Activated T-helper 1 cell treated with anti-CD3 and anti-CD28 coated beads, Interleukin-12 subunit alpha, Interleukin-12 subunit beta, Interleukin-2, Interleukin-4 antibody, amounts not matched to agents 30 ng/mL and 10 ng/mL and 1 ng/mL, durations not matched to agents 14 hours and 24 hours and 36 hours (primary cell): ENCODE measurements at regions not wholly inside any gene's neighbourhood (a gene's known extent, or its start where the extent isn't known, plus 50 kb on each side); places are given as distances from the start of the nearest gene placed in this dataset.

Experiments
- DNase-seq: peaks from one replicate; pipeline ENCODE4 v3.0.0; 2021; ENCODE audit warnings: low spot score
- H3K27ac Mint-ChIP-seq: one replicate; pipeline ENCODE4 v1.8.0; 2021; ENCODE audit warnings: mild to moderate bottlenecking, mixed read lengths
- H3K27me3 Mint-ChIP-seq: one replicate; pipeline ENCODE4 v1.8.0; 2022; ENCODE audit warnings: mild to moderate bottlenecking, moderate library complexity, mixed read lengths; ENCODE audit not compliant: insufficient read depth
- H3K36me3 Mint-ChIP-seq: one replicate; pipeline ENCODE4 v1.8.0; 2021; ENCODE audit warnings: low read depth, mixed read lengths
- H3K4me1 Mint-ChIP-seq: one replicate; pipeline ENCODE4 v1.8.0; 2021; ENCODE audit warnings: low read depth, mixed read lengths
- H3K4me3 Mint-ChIP-seq: one replicate; pipeline ENCODE4 v1.8.0; 2021; ENCODE audit warnings: mild to moderate bottlenecking, moderate library complexity, mixed read lengths
- H3K9me3 Mint-ChIP-seq: one replicate; pipeline ENCODE4 v1.8.0; 2021; ENCODE audit warnings: mixed read lengths
- intact Hi-C: fragments of 100-400 bp; cut with micrococcal nuclease; formaldehyde crosslinking; loops from one replicate; pipeline ENCODE4 v1.15.1; 2024

GRCh38 chr13:70856711-70857110 lies 748.5 kb upstream of the KLHL1 start:
- no peaks in the 10 kb centered on the region for H3K27me3 Mint-ChIP-seq
- H3K4me1 Mint-ChIP-seq = no peaks in the 10 kb centered on the region
- no peak for DNase-seq
- no peak overlapping the region for H3K27ac Mint-ChIP-seq
- no peaks in the 10 kb centered on the region for H3K9me3 Mint-ChIP-seq
- no peaks in the 10 kb centered on the region for H3K36me3 Mint-ChIP-seq
- H3K4me3 Mint-ChIP-seq = no peak overlapping the region
- intact Hi-C loops = no loop called here

DNA sequence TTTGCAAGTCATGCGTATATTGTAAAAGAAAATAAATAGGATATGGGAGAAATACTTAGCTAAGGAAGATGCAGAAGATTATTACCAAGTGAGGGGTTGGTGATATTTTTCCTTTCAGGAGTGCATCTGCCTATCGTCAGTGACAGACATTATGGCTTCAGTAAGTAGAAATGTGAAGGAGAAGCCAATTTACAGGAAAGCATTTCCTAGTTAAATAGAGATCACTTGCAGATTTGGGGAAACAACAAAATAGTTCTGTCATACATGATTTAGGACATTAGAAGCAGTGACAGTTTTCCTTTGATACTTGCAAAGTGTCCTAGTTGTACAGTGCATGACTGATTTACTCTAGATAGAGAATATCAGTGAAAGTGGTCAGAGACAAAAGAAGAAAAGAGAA lies 747.8 kb upstream of the KLHL1 start:
- Mint-ChIP-seq H3K9me3 (no peaks in the 10 kb centered on the region), H3K4me1 (no peaks in the 10 kb centered on the region), H3K4me3 (no peak overlapping the region), H3K27me3 (no peaks in the 10 kb centered on the region), H3K36me3 (no peaks in the 10 kb centered on the region), H3K27ac (no peak overlapping the region)
- intact Hi-C loops = no loop called here
- DNase-seq = no peak

DNA sequence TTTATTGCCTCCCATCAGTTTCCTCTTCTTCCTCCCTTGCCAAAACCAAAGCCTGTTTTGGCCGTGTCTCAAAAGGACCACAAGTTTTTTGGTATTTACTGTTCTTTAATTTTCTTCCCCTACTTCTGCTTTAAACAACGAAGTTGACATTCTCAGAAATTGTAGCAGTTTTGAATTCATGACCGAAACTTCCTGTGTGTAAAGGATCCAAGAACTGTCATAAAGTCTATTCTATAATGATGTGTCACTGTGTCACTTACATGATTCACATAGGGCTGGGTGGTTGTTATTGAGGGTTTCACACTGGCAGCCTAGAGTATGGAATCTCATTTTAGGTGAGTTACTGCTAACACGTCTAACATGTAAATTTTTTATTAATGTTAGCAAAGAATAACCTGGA lies 741.0 kb upstream of the KLHL1 start:
- DNase-seq = no peak
- Mint-ChIP-seq H3K4me3 (no peak overlapping the region), H3K9me3 (no peaks in the 10 kb centered on the region), H3K27ac (no peak overlapping the region), H3K36me3 (no peaks in the 10 kb centered on the region), H3K4me1 (no peaks in the 10 kb centered on the region), H3K27me3 (no peaks in the 10 kb centered on the region)
- intact Hi-C loops = no loop called here

- Mint-ChIP-seq H3K4me3 (no peak overlapping the region), H3K36me3 (no peaks in the 10 kb centered on the region), H3K4me1 (no peaks in the 10 kb centered on the region), H3K27me3 (no peaks in the 10 kb centered on the region), H3K27ac (no peak overlapping the region), H3K9me3 (no peaks in the 10 kb centered on the region)
- intact Hi-C loops = no loop called here
- DNase-seq = no peak
Measured at GRCh38 chr13:70844391-70845108, 736.3 kb upstream of the KLHL1 start.

DNA sequence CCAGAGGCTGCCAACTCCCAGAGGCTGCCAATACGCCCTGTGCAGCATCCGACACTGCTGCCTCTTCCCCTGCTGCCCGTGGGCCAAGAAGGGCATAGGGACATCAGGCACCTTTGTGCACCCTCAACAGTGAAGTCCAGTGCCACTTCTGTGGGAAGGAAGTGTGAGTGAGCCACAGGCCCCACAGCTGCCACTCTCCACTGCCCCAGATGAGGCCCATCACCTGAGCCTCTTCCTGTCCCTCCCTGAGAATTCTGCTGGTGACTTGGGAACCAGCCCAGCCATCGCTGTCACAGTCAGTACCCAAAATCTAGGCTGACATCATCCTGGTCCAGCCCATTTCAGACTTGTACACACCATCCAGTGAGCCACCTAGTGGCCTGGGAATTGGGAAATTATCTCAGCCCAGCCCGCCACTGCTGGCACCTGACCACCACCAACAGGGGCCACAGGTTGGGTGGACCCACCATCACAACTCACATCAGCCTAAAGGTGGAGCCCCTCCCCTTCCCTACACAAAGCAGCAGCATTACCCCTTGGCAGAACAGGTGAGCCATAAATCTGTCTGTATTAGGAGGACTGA lies 733.9 kb upstream of the KLHL1 start:
- Mint-ChIP-seq H3K27ac (no peak overlapping the region), H3K36me3 (no peaks in the 10 kb centered on the region), H3K4me3 (no peak overlapping the region), H3K9me3 (no peaks in the 10 kb centered on the region), H3K27me3 (peaks cover 2% of the 10 kb centered on the region), H3K4me1 (no peaks in the 10 kb centered on the region)
- intact Hi-C loops = no loop called here
- no peak for DNase-seq

DNA sequence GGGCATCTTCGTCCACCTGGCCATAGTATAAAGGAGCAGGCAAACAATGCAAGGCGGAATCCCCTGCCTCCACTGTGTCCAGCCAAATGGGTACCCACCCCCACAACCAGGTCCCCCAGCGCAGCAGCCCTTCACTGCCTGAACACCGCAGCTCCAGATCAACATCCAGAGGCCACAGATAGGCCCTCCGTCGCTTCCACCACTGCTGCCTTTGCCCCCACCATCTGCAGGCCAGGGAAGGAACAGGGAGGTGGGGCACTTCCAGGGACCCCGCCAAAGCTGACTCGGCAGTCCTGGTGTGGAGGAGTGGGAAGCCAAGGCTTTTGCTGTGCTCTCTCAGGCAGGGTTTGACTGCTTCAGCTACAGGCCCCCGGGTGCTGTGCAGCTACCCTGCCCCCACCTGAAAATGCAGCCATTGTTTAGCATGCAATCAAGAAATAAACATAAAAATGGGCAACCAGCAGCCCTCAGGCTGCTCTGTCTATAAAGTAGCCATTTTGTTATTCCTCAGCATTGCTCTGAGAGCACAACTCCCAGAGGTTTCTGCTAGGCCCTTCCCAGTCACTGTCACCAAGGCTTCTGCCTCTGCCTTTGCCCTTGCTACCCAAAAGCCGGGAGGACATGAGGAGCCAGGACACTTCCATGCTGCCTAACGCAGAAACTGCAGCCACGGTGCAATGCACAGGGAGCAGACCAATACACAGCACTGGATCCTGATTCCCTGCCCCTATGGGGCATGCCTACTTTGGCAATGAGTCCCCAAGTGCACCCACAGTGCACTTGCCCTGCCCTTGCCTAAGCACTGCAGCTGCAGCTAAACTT lies 733.2 kb upstream of the KLHL1 start:
- Mint-ChIP-seq H3K27ac (no peak overlapping the region), H3K4me1 (no peaks in the 10 kb centered on the region), H3K4me3 (no peak overlapping the region), H3K27me3 (peaks cover 2% of the 10 kb centered on the region), H3K9me3 (no peaks in the 10 kb centered on the region), H3K36me3 (no peaks in the 10 kb centered on the region)
- no peak for DNase-seq
- intact Hi-C loops = no loop called here

DNA sequence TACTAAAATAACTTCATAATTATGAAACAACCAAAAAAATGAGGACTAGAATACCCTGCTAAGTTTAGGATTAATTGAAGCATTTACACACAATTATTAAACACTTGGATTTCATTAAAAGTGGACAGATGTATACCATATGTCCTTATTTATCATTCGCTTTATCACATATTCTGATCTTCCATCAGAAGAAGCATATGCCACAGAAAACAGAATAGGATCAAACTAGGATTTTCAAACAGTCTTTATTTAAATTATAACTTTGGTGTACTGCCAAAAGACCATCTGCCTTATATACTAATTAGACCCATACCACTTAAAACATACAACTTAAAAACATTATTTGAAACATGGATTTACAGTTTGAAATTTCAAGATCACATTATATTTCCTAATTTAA lies 727.1 kb upstream of the KLHL1 start:
- intact Hi-C loops = no loop called here
- Mint-ChIP-seq H3K9me3 (no peaks in the 10 kb centered on the region), H3K27ac (no peak overlapping the region), H3K4me1 (no peaks in the 10 kb centered on the region), H3K27me3 (peaks cover 2% of the 10 kb centered on the region), H3K36me3 (no peaks in the 10 kb centered on the region), H3K4me3 (no peak overlapping the region)
- no peak for DNase-seq

- Mint-ChIP-seq H3K36me3 (no peaks in the 10 kb centered on the region), H3K9me3 (no peaks in the 10 kb centered on the region), H3K27ac (no peak overlapping the region), H3K27me3 (no peaks in the 10 kb centered on the region), H3K4me1 (no peaks in the 10 kb centered on the region), H3K4me3 (no peak overlapping the region)
- intact Hi-C loops = no loop called here
- no peak for DNase-seq
Measured at GRCh38 chr13:70829748-70830147, 721.5 kb upstream of the KLHL1 start.

DNA sequence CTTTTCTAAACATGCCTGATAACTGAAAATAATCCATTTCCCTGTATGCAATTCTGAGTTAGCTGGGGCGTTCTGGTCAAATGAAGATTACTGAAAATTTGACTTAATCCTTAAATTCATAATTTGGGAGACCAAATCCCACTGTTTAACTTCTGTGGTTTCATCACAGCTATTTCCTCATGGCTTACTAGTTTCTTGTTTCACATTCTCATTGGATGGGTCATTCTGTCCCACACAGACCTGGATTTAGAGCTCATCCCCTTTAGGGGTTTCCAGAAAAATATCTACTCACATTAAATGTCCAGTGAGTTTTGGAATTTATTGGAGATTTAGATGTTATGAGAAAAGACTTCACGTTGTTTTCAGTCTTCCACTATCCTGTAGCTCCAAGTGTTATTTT lies 709.3 kb upstream of the KLHL1 start:
- DNase-seq = no peak
- Mint-ChIP-seq H3K9me3 (peaks cover 4% of the 10 kb centered on the region), H3K36me3 (no peaks in the 10 kb centered on the region), H3K27ac (no peak overlapping the region), H3K27me3 (no peaks in the 10 kb centered on the region), H3K4me1 (no peaks in the 10 kb centered on the region), H3K4me3 (no peak overlapping the region)
- intact Hi-C loops = no loop called here

DNA sequence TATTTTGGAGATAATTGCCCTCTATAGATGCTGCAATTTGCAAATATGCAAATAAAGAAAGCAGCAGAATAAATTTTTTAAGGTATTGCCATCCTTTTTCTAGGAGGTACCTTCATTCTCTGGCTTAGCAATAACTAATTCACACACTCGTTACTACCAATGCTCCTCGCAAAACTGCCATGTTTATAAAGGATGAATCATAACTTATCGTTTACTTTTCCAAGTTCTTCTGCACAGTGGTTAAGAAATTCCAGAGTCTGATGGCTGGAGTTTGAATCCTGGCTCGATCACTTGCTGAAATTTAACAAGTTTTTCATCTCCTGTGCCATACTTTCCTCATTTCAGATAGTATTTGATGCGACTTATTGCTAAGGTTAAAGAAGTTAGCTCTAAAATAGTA lies 708.6 kb upstream of the KLHL1 start:
- Mint-ChIP-seq H3K4me1 (no peaks in the 10 kb centered on the region), H3K9me3 (peaks cover 4% of the 10 kb centered on the region), H3K27me3 (no peaks in the 10 kb centered on the region), H3K4me3 (no peak overlapping the region), H3K27ac (no peak overlapping the region), H3K36me3 (no peaks in the 10 kb centered on the region)
- intact Hi-C loops = no loop called here
- DNase-seq = no peak

- intact Hi-C loops = no loop called here
- Mint-ChIP-seq H3K9me3 (peaks cover 4% of the 10 kb centered on the region), H3K36me3 (no peaks in the 10 kb centered on the region), H3K4me1 (no peaks in the 10 kb centered on the region), H3K27ac (no peak overlapping the region), H3K27me3 (no peaks in the 10 kb centered on the region), H3K4me3 (no peak overlapping the region)
- DNase-seq = no peak
Measured at GRCh38 chr13:70814684-70815083, 706.4 kb upstream of the KLHL1 start.

- DNase-seq = no peak
- no peaks in the 10 kb centered on the region for H3K4me1 Mint-ChIP-seq
- H3K4me3 Mint-ChIP-seq = no peak overlapping the region
- H3K27me3 Mint-ChIP-seq = no peaks in the 10 kb centered on the region
- H3K9me3 Mint-ChIP-seq = peaks cover 4% of the 10 kb centered on the region
- H3K27ac Mint-ChIP-seq = no peak overlapping the region
- no peaks in the 10 kb centered on the region for H3K36me3 Mint-ChIP-seq
- intact Hi-C loops = no loop called here
Measured at GRCh38 chr13:70812481-70812880, 704.2 kb upstream of the KLHL1 start.

- intact Hi-C loops = no loop called here
- no peaks in the 10 kb centered on the region for H3K4me1 Mint-ChIP-seq
Measured at GRCh38 chr13:70809588-70809987, 701.3 kb upstream of the KLHL1 start.

More at GRCh38 chr13:70809588-70809987, 701.3 kb upstream of the KLHL1 start:
- H3K9me3 Mint-ChIP-seq = no peaks in the 10 kb centered on the region
- H3K4me3 Mint-ChIP-seq = no peak overlapping the region
- no peaks in the 10 kb centered on the region for H3K36me3 Mint-ChIP-seq
- no peaks in the 10 kb centered on the region for H3K27me3 Mint-ChIP-seq
- DNase-seq = no peak
- no peak overlapping the region for H3K27ac Mint-ChIP-seq
